IMR-90 (cell line): ENCODE measurements at regions not wholly inside any gene's neighbourhood (a gene's known extent, or its start where the extent isn't known, plus 50 kb on each side); places are given as distances from the start of the nearest gene placed in this dataset.

Source experiments
- BHLHE40 ChIP-seq: fragments of 150-350 bp; IDR thresholded peaks from 2 replicates; pipeline ENCODE4 v1.6.1; 2016; ENCODE audit warnings: mild to moderate bottlenecking, low read depth, low read length
- CTCF ChIP-seq: conservative IDR thresholded peaks from 2 replicates; pipeline ENCODE4 v1.5.1; 2012; ENCODE audit warnings: mild to moderate bottlenecking, low read depth, low read length, improper control_type of control experiment
- ELK1 ChIP-seq: fragments of 150-350 bp; IDR thresholded peaks from 2 replicates; pipeline ENCODE4 v1.6.1; 2016; ENCODE audit warnings: low read depth, mild to moderate bottlenecking, low read length, moderate library complexity, borderline replicate concordance
- MAFK ChIP-seq: IDR thresholded peaks from 2 replicates; pipeline ENCODE4 v1.6.1; 2012; ENCODE audit warnings: low read depth, low read length, improper control_type of control experiment
- MAZ ChIP-seq: IDR thresholded peaks from 2 replicates; pipeline ENCODE4 v1.6.1; 2012; ENCODE audit warnings: low read depth, mild to moderate bottlenecking, low read length, improper control_type of control experiment, moderate library complexity, borderline replicate concordance
- POLR2A ChIP-seq: IDR thresholded peaks from 2 replicates; pipeline ENCODE4 v1.6.1; 2012; ENCODE audit warnings: mild to moderate bottlenecking, low read depth, low read length
- SMC3 ChIP-seq: fragments of 150-350 bp; IDR thresholded peaks from 2 replicates; pipeline ENCODE4 v1.6.1; 2016; ENCODE audit warnings: low read depth, mild to moderate bottlenecking, antibody characterized with exemption, low read length, moderate library complexity

- TF ChIP-seq CTCF (no peak), BHLHE40 (no peak), ELK1 (no peak), MAZ (no peak), POLR2A (no peak), MAFK (no peak), SMC3 (no peak)
Observed at GRCh38 chr14:34213332-34213731, 248.7 kb downstream of the SPTSSA start.
